CD4-positive, alpha-beta memory T cell (primary cell): ENCODE measurements at regions not wholly inside any gene's neighbourhood (a gene's known extent, or its start where the extent isn't known, plus 50 kb on each side); places are given as distances from the start of the nearest gene placed in this dataset.

ENCODE experiments used
- CTCF ChIA-PET: fragments of 350-600 bp; sonication (Branson Sonifier 250); formaldehyde crosslinking; loops from one replicate; lab custom pipeline; 2021; ENCODE audit warnings: inconsistent platforms; ENCODE audit not compliant: partially characterized antibody; lab: Charles Lee
- POLR2A ChIA-PET: fragments of 350-600 bp; sonication (Branson Sonifier 250); formaldehyde crosslinking; loops from one replicate; lab custom pipeline; 2021; ENCODE audit not compliant: partially characterized antibody; lab: Charles Lee
- DNase-seq, 5 donors: peaks; one replicate each; pipeline versions ENCODE4 v3.0.0 to v3.0.0-alpha.2; 2020 to 2022; ENCODE audit warnings: mixed read lengths in 1 of 5
- H3K27ac ChIP-seq: one replicate; pipeline ENCODE4 v1.7.0; 2013; ENCODE audit warnings: low read depth, low read length
- H3K27me3 ChIP-seq: 2 replicates; pipeline ENCODE4 v1.7.0; 2013; ENCODE audit warnings: mild to moderate bottlenecking, low read length, moderate library complexity; ENCODE audit not compliant: insufficient read depth
- H3K36me3 ChIP-seq: 2 replicates; pipeline ENCODE4 v1.7.0; 2013; ENCODE audit warnings: mild to moderate bottlenecking, low read length, moderate library complexity; ENCODE audit not compliant: insufficient read depth
- H3K4me1 ChIP-seq: 2 replicates; pipeline ENCODE4 v1.7.0; 2013; ENCODE audit warnings: mild to moderate bottlenecking, low read length, moderate library complexity; ENCODE audit not compliant: insufficient read depth
- H3K4me3 ChIP-seq, 2 donors: one replicate each; pipeline ENCODE4 v1.7.0; 2013; ENCODE audit warnings: low read length in 2 of 2, mild to moderate bottlenecking in 1 of 2
- H3K9me3 ChIP-seq, 2 donors: one replicate each; pipeline ENCODE4 v1.7.0; 2013; ENCODE audit warnings: low read length in 2 of 2, control low read depth in 1 of 2; ENCODE audit not compliant: control insufficient read depth in 1 of 2
- H3K27ac Mint-ChIP-seq, 7 donors: one replicate each; pipeline ENCODE4 v1.8.0; 2020 to 2021; ENCODE audit warnings: mixed read lengths in 7 of 7, mild to moderate bottlenecking in 6 of 7, inconsistent platforms in 3 of 7, moderate library complexity in 3 of 7
- H3K27me3 Mint-ChIP-seq, 2 donors: one replicate each; pipeline ENCODE4 v1.8.0; 2020 to 2021; ENCODE audit warnings: mixed read lengths in 2 of 2
- H3K36me3 Mint-ChIP-seq, 2 donors: one replicate each; pipeline ENCODE4 v1.8.0; 2020 to 2021; ENCODE audit warnings: mixed read lengths in 2 of 2, inconsistent platforms in 1 of 2, mild to moderate bottlenecking in 1 of 2
- H3K4me1 Mint-ChIP-seq, 4 donors: one replicate each; pipeline ENCODE4 v1.8.0; 2020 to 2021; ENCODE audit warnings: mixed read lengths in 4 of 4, mild to moderate bottlenecking in 1 of 4
- H3K4me3 Mint-ChIP-seq, 8 donors: one replicate each; pipeline ENCODE4 v1.8.0; 2020 to 2021; ENCODE audit warnings: mixed read lengths in 8 of 8, mild to moderate bottlenecking in 7 of 8, moderate library complexity in 6 of 8, inconsistent platforms in 3 of 8
- H3K9me3 Mint-ChIP-seq, 8 donors: one replicate each; pipeline ENCODE4 v1.8.0; 2020 to 2021; ENCODE audit warnings: mixed read lengths in 8 of 8, mild to moderate bottlenecking in 5 of 8, inconsistent platforms in 3 of 8, moderate library complexity in 1 of 8
- intact Hi-C: fragments of 100-400 bp; cut with micrococcal nuclease; formaldehyde crosslinking; loops from one replicate; pipeline ENCODE4 v1.15.1; 2023

- intact Hi-C loops = no loop called here
- no peaks in the 10 kb centered on the region for H3K27me3 ChIP-seq
- ChIA-PET CTCF (no interaction called here), POLR2A (no interaction called here)
- Mint-ChIP-seq H3K36me3 (no peaks in the 10 kb centered on the region), H3K27me3 (peaks cover 6 to 9% of the 10 kb centered on the region in 2 donors), H3K27ac (no peak overlapping the region), H3K9me3 (peaks cover 0 to 7% (median 0%) of the 10 kb centered on the region in 8 donors), H3K4me1 (no peaks in the 10 kb centered on the region), H3K4me3 (no peak overlapping the region)
- H3K36me3 ChIP-seq = no peaks in the 10 kb centered on the region
- H3K4me3 ChIP-seq = no peak overlapping the region
- H3K9me3 ChIP-seq = no peaks in the 10 kb centered on the region
- no peak overlapping the region for H3K27ac ChIP-seq
- DNase-seq = no peak
- H3K4me1 ChIP-seq = no peaks in the 10 kb centered on the region
Measured at GRCh38 chr17:79237448-79238053, 162.9 kb downstream of the ENGASE start.

DNA sequence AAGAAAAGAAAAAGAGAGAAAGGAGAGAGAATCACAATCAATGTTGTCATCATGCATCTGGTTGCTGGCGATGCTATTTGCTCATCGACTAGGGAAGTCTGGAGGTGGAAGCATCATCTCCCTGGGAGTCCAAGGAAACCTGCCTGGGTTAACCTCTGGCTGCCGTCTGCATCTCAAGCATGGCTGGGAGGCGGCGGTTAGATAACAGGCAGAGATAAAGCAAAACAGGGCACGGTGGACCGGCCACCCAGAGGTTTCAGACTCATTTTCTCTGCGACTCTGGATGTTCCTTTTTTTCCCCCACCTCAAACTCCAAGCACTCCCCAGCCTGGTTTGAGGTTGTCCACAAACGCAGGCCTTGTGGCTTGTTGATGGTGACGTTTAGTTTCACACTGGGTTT, 161.2 kb downstream of the ENGASE start:
- Mint-ChIP-seq H3K4me3 (peak overlapping the region in 1 of 8 donors; percentile 34), H3K4me1 (no peaks in the 10 kb centered on the region), H3K9me3 (peaks cover 0 to 7% (median 0%) of the 10 kb centered on the region in 8 donors), H3K36me3 (no peaks in the 10 kb centered on the region), H3K27me3 (peaks cover 6 to 7% of the 10 kb centered on the region in 2 donors), H3K27ac (no peak overlapping the region)
- ChIA-PET POLR2A (no interaction called here), CTCF (no interaction called here)
- no peaks in the 10 kb centered on the region for H3K9me3 ChIP-seq
- H3K4me3 ChIP-seq = no peak overlapping the region
- no peak overlapping the region for H3K27ac ChIP-seq
- DNase-seq = no peak
- no peaks in the 10 kb centered on the region for H3K4me1 ChIP-seq
- no peaks in the 10 kb centered on the region for H3K27me3 ChIP-seq
- intact Hi-C loops = no loop called here
- no peaks in the 10 kb centered on the region for H3K36me3 ChIP-seq

GRCh38 chr17:79233916-79234551, 159.4 kb downstream of the ENGASE start:
- no peaks in the 10 kb centered on the region for H3K4me1 ChIP-seq
- H3K27ac ChIP-seq = no peak overlapping the region
- Mint-ChIP-seq H3K27ac (no peak overlapping the region), H3K4me3 (no peak overlapping the region), H3K9me3 (peaks cover 0 to 7% (median 0%) of the 10 kb centered on the region in 8 donors), H3K36me3 (no peaks in the 10 kb centered on the region), H3K27me3 (peaks cover 1% of the 10 kb centered on the region in 2 donors), H3K4me1 (no peaks in the 10 kb centered on the region)
- H3K9me3 ChIP-seq = no peaks in the 10 kb centered on the region
- H3K4me3 ChIP-seq = no peak overlapping the region
- no peaks in the 10 kb centered on the region for H3K36me3 ChIP-seq
- ChIA-PET POLR2A (no interaction called here), CTCF (no interaction called here)
- DNase-seq = no peak
- intact Hi-C loops = no loop called here
- no peaks in the 10 kb centered on the region for H3K27me3 ChIP-seq

DNA sequence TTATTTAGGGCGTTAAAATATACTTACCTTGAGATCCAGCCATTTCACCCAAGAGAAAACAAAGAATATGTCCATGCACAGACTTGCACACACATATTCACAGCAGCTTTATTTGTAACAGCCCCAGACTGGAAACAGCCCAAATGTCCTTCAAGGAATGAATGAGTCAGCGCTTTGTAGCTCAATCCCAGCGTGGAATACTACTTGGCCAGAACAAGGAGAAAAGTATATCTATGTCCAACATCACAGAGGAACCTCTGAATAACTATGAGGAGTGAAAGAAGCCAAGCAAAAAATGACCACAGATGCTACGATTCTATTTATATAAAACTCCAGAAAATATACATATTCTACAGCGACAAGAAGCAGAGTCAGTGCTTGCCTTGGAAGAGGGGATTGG, 158.3 kb downstream of the ENGASE start:
- no peak for DNase-seq
- H3K4me1 Mint-ChIP-seq = no peaks in the 10 kb centered on the region
- Histone ChIP-seq H3K9me3 (no peaks in the 10 kb centered on the region), H3K4me3 (no peak overlapping the region), H3K36me3 (no peaks in the 10 kb centered on the region), H3K27ac (no peak overlapping the region), H3K4me1 (no peaks in the 10 kb centered on the region), H3K27me3 (no peaks in the 10 kb centered on the region)
- peaks cover 0 to 7% (median 0%) of the 10 kb centered on the region in 8 donors for H3K9me3 Mint-ChIP-seq
- intact Hi-C loops = no loop called here
- H3K27ac Mint-ChIP-seq = no peak overlapping the region
- H3K36me3 Mint-ChIP-seq = no peaks in the 10 kb centered on the region
- POLR2A ChIA-PET = no interaction called here
- peaks cover 1 to 4% of the 10 kb centered on the region in 2 donors for H3K27me3 Mint-ChIP-seq
- CTCF ChIA-PET = no interaction called here
- H3K4me3 Mint-ChIP-seq = no peak overlapping the region

- DNase-seq = no peak
- POLR2A ChIA-PET = no interaction called here
- Histone ChIP-seq H3K4me1 (no peaks in the 10 kb centered on the region), H3K9me3 (no peaks in the 10 kb centered on the region), H3K4me3 (no peak overlapping the region), H3K27me3 (no peaks in the 10 kb centered on the region), H3K36me3 (no peaks in the 10 kb centered on the region), H3K27ac (no peak overlapping the region)
- CTCF ChIA-PET = no interaction called here
- Mint-ChIP-seq H3K27me3 (peaks cover 1 to 4% of the 10 kb centered on the region in 2 donors), H3K36me3 (no peaks in the 10 kb centered on the region), H3K27ac (no peak overlapping the region), H3K4me3 (no peak overlapping the region), H3K9me3 (peaks cover 0 to 7% (median 0%) of the 10 kb centered on the region in 8 donors), H3K4me1 (no peaks in the 10 kb centered on the region)
- intact Hi-C loops = no loop called here
Measured at GRCh38 chr17:79231766-79232287, 157.2 kb downstream of the ENGASE start.

DNA sequence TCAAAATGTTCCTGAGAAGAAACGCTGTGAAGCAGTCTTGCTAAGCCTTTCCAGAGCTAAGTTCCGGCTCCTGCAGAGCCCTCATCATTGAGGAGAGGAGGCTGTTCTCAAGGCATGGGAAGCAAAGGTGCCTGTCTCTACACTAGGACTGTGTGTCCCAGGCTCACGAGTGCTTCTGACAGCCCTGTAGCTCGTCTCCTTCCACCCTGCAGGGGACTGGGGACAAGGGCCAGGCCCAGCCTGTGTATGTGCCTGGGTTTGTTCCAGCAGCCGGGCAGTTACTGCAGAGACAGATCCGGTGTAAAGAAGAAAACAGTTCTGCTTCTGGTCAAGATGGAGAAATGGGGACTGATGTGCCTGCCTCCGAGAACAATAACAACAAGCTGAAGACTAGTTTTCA, 156.0 kb downstream of the ENGASE start:
- peaks cover 4 to 6% of the 10 kb centered on the region in 2 donors for H3K27me3 Mint-ChIP-seq
- POLR2A ChIA-PET = no interaction called here
- intact Hi-C loops = no loop called here
- Histone ChIP-seq H3K27me3 (no peaks in the 10 kb centered on the region), H3K4me1 (no peaks in the 10 kb centered on the region), H3K27ac (no peak overlapping the region), H3K4me3 (no peak overlapping the region), H3K9me3 (no peaks in the 10 kb centered on the region), H3K36me3 (no peaks in the 10 kb centered on the region)
- H3K36me3 Mint-ChIP-seq = no peaks in the 10 kb centered on the region
- peaks cover 0 to 7% (median 0%) of the 10 kb centered on the region in 8 donors for H3K9me3 Mint-ChIP-seq
- H3K4me1 Mint-ChIP-seq = no peaks in the 10 kb centered on the region
- no peak for DNase-seq
- H3K27ac Mint-ChIP-seq = no peak overlapping the region
- CTCF ChIA-PET = no interaction called here
- H3K4me3 Mint-ChIP-seq = no peak overlapping the region

- Histone ChIP-seq H3K9me3 (no peaks in the 10 kb centered on the region), H3K4me1 (no peaks in the 10 kb centered on the region), H3K4me3 (no peak overlapping the region), H3K36me3 (no peaks in the 10 kb centered on the region), H3K27me3 (no peaks in the 10 kb centered on the region), H3K27ac (no peak overlapping the region)
- peaks cover 0 to under 1% (median 0%) of the 10 kb centered on the region in 4 donors for H3K4me1 Mint-ChIP-seq
- H3K9me3 Mint-ChIP-seq = no peaks in the 10 kb centered on the region
- CTCF ChIA-PET = no interaction called here
- H3K27ac Mint-ChIP-seq = no peak overlapping the region
- H3K4me3 Mint-ChIP-seq = no peak overlapping the region
- POLR2A ChIA-PET = no interaction called here
- no peaks in the 10 kb centered on the region for H3K36me3 Mint-ChIP-seq
- peaks cover 17 to 24% of the 10 kb centered on the region in 2 donors for H3K27me3 Mint-ChIP-seq
- no peak for DNase-seq
- intact Hi-C loops = no loop called here
Measured at GRCh38 chr17:79226037-79226436, 151.4 kb downstream of the ENGASE start.
